HS-27A (cell line): ENCODE measurements at regions not wholly inside any gene's neighbourhood (a gene's known extent, or its start where the extent isn't known, plus 50 kb on each side); places are given as distances from the start of the nearest gene placed in this dataset.
"Not testable (repeated sequence)": the region's sequence is repeated elsewhere in the genome, so short reads cannot be mapped to it uniquely, and the experiment has no call there.

Source experiments
- DNase-seq: peaks from one replicate; pipeline ENCODE4 v3.0.0-alpha.2; 2012; ENCODE audit warnings: low read depth, missing footprints

GRCh38 chr3:147471741-147472140 lies 62.6 kb downstream of the ZIC1 start:
- DNase-seq = no peak

GRCh38 chr3:147472846-147473245 lies 63.7 kb downstream of the ZIC1 start:
- DNase-seq = no peak

GRCh38 chr3:147483145-147483544 lies 74.0 kb downstream of the ZIC1 start:
- DNase-seq = no peak

- no peak for DNase-seq
Observed at GRCh38 chr3:147483578-147483977, 74.4 kb downstream of the ZIC1 start.

- no peak for DNase-seq
Observed at GRCh38 chr3:147493065-147493464, 83.9 kb downstream of the ZIC1 start.

- DNase-seq = no peak
Observed at GRCh38 chr3:147493666-147494065, 84.5 kb downstream of the ZIC1 start.

GRCh38 chr3:147497286-147497685 lies 88.1 kb downstream of the ZIC1 start:
- DNase-seq = no peak

DNA sequence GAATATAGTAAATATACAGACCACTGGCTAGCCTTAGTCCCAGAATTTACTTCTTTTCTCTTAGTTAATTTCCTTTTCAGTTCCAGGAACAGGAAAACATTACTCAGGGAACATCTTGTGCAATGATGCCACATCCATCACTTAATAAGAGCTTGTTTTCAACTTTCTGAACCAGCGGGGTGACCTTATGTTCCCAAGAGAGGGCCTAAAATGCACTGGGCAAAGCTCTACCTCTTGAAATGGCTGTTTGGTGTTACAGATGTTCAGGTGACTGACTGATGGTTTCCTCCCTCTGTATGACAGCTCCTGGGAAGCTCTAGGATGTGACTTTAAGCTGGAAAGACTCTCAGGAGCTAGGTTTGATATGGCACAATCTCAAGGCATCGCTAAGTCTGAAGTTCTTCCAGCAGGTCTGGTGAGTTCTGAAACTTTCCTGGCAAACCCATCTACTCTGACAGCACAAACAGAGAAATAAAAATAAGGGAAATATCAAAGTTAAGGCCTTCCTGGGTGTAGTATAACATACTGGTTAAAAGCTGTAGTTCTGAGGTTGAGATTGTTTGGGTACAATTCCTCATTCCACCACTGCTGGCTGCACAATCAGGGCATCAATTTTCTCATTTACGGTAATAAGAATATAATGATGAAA lies 98.6 kb downstream of the ZIC1 start:
- no peak for DNase-seq

- no peak for DNase-seq
Observed at GRCh38 chr3:147509448-147509847, 100.3 kb downstream of the ZIC1 start.

DNA sequence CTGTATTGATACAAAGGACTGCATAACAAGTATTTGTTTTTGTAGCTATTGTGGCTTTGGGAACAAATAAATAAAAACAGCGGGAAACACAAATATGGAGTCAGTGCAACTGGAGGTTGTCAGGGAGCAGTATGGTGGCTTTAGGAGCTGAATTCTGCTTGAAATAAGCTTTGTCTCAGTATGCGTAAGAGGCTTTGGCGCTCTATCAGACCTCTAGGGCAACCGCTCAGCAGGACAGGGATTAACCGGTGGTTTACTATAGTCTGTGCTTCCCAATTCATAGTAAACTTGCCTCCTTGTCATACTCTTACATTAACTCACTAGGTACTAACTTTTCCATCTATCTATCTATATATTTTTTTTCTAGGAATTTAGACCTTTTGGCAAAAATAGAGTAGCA lies 104.6 kb downstream of the ZIC1 start:
- no peak for DNase-seq

- DNase-seq = no peak
Observed at GRCh38 chr3:147514366-147515160, 105.4 kb downstream of the ZIC1 start.

GRCh38 chr3:147518465-147518864 lies 109.3 kb downstream of the ZIC1 start:
- DNase-seq = no peak

GRCh38 chr3:147521646-147522045 lies 112.5 kb downstream of the ZIC1 start:
- no peak for DNase-seq

DNA sequence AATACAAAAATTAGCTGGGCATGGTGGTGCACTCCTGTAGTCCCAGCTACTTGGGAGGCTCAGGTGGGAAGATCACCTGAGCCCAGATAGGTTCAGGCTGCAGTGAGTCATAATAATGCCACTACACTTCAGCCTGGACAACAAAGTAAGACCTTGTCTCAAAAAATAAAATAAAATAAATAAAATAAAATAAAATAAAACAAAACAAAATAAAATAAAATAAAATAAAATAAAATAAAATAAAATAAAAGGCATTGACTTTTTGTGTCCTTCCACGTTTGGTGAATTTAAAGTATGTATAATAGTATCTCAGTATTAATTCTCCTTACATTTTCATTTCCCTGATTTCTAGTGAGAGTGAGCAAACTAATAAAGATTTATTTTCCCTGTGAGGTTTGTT lies 113.6 kb downstream of the ZIC1 start:
- DNase-seq = not testable (repeated sequence)

DNA sequence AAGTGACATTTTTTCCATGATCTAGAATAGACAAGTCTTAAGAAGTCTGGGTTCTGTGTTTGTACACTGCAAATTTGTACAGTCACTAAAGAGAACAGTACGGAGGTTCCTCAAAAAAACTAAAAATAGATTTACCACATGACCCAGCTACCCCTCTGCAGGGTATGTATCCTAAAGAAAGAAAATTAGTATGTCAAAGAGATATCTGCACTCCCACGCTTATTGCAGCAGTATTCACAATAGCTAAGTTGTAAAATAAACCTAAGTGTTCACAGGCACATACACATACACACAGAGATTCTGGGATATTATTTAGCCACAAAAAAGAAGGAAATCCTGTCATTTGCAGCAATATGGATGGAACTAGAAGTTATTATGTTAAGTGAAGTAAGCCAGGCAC lies 120.4 kb downstream of the ZIC1 start:
- no peak for DNase-seq

- DNase-seq = no peak
Observed at GRCh38 chr3:147538034-147538433, 128.9 kb downstream of the ZIC1 start.

DNA sequence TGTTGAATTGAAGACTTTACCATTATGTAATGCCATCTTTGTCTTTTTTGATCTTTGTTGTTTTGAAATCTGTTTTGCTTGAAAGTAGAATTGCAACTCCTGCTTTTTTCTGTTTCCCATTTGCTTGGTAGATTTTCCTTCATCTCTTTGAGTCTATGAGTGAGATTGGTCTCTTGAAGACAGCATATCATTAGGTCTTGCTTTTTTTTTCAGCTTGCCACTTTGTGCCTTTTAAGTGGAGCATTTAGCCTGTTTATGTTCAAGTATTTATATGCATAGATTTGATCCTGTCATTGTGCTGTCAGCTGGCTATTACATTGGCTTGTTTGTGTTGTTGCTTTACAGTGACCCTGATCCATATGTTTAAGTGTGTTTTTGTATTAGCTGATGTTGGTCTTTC lies 131.8 kb downstream of the ZIC1 start:
- DNase-seq = no peak

- no peak for DNase-seq
Observed at GRCh38 chr3:147544290-147544689, 135.1 kb downstream of the ZIC1 start.

DNA sequence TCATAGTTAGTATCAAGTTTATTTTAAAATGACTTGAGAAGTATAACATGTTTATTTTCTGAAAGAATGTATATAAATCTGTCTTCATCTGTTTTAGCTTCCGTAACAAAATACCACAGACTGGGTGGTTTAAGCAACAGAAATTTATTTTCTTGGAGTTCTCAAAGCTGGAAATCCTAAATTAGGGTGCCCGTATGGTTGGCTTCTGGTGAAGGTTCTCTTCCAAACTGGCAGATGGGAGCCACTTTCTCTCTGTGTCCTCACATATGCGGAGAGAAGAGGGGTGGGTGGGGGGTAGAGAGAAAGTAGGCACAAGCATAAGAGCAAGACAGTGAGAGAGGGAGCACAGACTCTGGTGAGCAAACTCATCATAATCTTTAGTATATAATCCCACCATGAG lies 142.3 kb downstream of the ZIC1 start:
- no peak for DNase-seq

GRCh38 chr3:147554332-147554731 lies 145.2 kb downstream of the ZIC1 start:
- no peak for DNase-seq

DNA sequence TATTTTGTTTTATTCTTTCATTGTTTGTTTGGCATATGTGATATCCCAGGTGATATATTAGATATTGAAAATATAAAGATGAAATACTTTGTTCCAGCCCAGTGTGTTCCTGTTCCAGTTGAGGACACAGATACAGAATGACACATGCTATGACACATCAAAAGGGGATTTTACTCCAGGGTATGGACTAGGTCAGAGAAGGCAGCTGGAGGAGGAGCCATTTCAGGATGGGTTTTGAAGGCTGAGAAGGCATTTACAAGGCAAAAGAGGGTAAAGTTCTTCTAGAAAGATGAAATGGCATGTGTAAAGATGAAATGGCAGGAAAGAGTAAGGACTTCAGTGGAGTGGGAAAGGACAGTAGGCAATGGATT lies 163.8 kb downstream of the ZIC1 start:
- no peak for DNase-seq

DNA sequence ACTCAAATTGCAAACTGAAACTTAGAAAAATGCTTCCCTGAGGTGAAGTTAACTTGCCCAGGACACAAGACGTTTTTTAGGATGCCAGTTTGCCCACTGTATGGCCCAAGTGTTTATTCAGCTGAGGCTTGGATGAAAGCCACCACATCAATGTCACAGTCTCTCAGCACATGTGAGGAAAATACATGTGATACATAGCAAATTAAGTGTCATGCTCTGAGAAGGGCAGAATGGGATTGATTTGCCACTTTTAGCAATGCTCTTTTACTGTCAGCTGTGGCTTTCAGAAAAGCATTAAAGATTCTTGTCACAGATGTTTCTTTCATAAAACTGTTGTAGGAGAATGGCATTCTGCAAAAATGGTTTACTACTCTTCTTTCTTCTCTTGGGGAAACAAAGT lies 165.5 kb downstream of the ZIC1 start:
- no peak for DNase-seq

DNA sequence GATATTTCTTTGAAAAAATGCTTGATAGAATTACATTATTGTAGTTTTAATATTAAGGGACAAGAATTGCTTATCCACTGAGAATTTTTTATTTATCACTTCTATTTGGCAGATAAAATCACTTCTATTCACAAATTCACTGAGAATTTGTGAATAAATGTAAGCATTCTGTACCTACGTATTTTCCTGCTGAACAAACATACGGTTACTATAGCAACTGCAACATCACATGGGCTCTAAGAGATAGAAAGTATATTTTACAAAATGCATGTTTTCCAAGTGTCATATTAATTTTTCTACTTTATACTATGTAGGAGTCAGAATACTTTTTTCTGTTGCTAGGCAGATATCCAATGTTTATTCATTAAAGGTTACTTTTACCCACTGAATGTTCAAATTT lies 166.2 kb downstream of the ZIC1 start:
- no peak for DNase-seq

DNA sequence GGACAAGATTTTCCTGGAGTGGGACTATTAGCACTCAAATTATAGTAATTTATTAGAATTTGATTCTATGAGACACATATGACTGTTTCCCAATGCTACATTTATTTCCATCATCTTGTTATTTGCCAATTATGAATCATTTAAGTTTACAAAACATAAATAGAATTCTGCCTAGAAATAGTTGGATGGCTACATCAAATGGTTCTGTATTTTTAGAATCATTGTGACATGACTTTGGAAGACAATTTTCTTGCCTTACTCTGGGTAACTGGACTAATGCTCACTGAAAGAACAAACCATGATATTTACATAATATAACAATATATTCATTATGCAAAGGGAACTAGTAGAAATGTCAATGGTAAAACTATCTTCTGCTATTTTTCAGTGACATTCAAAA lies 173.5 kb downstream of the ZIC1 start:
- no peak for DNase-seq
